Activated B cell treated with CpG ODN at 0.5 μM for 24 hours (primary cell): ENCODE measurements at regions not wholly inside any gene's neighbourhood (a gene's known extent, or its start where the extent isn't known, plus 50 kb on each side); places are given as distances from the start of the nearest gene placed in this dataset.

ENCODE experiments used
- ATAC-seq: fragments of 200-7000 bp; cut with Tn5 transposase; one replicate; pipeline ENCODE4 v1.10.0; 2021; ENCODE audit warnings: low read depth, mild to moderate bottlenecking, moderate library complexity
- CTCF ChIA-PET: fragments of 350-600 bp; sonication (Branson Sonifier 250); formaldehyde crosslinking; loops from one replicate; lab custom pipeline; 2021; ENCODE audit warnings: antibody characterized with exemption; lab: Charles Lee
- POLR2A ChIA-PET: fragments of 350-600 bp; sonication (Branson Sonifier 250); formaldehyde crosslinking; loops from one replicate; lab custom pipeline; 2021; ENCODE audit warnings: antibody characterized with exemption; lab: Charles Lee
- DNase-seq: peaks from one replicate; pipeline ENCODE4 v3.0.0; 2022
- H3K27ac Mint-ChIP-seq: one replicate; pipeline ENCODE4 v1.8.0; 2020; ENCODE audit warnings: mixed read lengths
- H3K27me3 Mint-ChIP-seq: one replicate; pipeline ENCODE4 v1.8.0; 2021; ENCODE audit warnings: mixed read lengths
- H3K36me3 Mint-ChIP-seq: one replicate; pipeline ENCODE4 v1.8.0; 2021; ENCODE audit warnings: low read depth, mixed read lengths
- H3K4me1 Mint-ChIP-seq: one replicate; pipeline ENCODE4 v1.8.0; 2021; ENCODE audit warnings: mixed read lengths
- H3K4me3 Mint-ChIP-seq: one replicate; pipeline ENCODE4 v1.8.0; 2020; ENCODE audit warnings: mild to moderate bottlenecking, mixed read lengths
- H3K9me3 Mint-ChIP-seq: one replicate; pipeline ENCODE4 v1.8.0; 2020; ENCODE audit warnings: mixed read lengths
- intact Hi-C: fragments of 100-400 bp; cut with micrococcal nuclease; formaldehyde crosslinking; loops from one replicate; pipeline ENCODE4 v1.15.1; 2024
- TF ChIP-seq, protein P1 (sequence below): fragments of 200-600 bp; IDR thresholded peaks from one replicate; pipeline ENCODE4 v1.8.0; 2022; ENCODE audit warnings: antibody characterized with exemption, mild to moderate bottlenecking

DNA sequence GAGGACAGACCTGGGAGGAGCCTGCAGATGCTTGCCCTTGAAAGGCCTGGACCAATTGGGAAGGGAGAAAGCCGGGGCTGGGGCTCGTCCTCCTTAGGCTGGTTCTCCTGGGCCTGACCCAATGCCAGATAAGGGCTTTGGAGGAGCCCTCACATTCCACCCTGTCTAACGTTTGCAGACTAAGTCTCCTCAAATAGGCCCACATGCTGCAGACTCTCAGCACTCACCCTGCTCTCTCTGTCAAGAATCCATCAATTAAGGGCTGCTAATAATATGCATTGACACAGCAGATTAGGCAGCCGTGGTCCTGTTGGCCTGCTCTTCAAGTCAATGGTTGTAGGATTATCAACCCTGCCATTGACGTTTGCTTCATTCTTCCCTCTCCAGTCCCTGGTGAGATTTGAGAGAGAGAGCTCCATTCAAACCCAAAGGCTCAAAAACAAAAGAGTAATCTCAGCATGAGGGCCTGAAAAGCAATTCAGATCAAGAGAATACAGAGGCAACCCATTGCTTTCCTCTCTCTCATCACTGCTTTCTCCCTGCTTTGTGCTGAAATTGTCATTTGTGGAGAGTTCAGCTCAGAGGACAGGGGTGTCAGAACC lies 167.6 kb downstream of the INSIG2 start:
- POLR2A ChIA-PET, result no interaction called here
- peaks cover 30% of the 10 kb centered on the region for H3K27me3 Mint-ChIP-seq
- no peaks in the 10 kb centered on the region for H3K4me1 Mint-ChIP-seq
- ATAC-seq (no peak), DNase-seq (no peak)
- no peak overlapping the region for H3K4me3 Mint-ChIP-seq
- H3K36me3 Mint-ChIP-seq, result no peaks in the 10 kb centered on the region
- no peak overlapping the region for H3K27ac Mint-ChIP-seq
- intact Hi-C loops, result no loop called here
- CTCF ChIA-PET, result no interaction called here
- no peaks in the 10 kb centered on the region for H3K9me3 Mint-ChIP-seq
- TF ChIP-seq, protein P1, sequence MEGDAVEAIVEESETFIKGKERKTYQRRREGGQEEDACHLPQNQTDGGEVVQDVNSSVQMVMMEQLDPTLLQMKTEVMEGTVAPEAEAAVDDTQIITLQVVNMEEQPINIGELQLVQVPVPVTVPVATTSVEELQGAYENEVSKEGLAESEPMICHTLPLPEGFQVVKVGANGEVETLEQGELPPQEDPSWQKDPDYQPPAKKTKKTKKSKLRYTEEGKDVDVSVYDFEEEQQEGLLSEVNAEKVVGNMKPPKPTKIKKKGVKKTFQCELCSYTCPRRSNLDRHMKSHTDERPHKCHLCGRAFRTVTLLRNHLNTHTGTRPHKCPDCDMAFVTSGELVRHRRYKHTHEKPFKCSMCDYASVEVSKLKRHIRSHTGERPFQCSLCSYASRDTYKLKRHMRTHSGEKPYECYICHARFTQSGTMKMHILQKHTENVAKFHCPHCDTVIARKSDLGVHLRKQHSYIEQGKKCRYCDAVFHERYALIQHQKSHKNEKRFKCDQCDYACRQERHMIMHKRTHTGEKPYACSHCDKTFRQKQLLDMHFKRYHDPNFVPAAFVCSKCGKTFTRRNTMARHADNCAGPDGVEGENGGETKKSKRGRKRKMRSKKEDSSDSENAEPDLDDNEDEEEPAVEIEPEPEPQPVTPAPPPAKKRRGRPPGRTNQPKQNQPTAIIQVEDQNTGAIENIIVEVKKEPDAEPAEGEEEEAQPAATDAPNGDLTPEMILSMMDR, result no peak

DNA sequence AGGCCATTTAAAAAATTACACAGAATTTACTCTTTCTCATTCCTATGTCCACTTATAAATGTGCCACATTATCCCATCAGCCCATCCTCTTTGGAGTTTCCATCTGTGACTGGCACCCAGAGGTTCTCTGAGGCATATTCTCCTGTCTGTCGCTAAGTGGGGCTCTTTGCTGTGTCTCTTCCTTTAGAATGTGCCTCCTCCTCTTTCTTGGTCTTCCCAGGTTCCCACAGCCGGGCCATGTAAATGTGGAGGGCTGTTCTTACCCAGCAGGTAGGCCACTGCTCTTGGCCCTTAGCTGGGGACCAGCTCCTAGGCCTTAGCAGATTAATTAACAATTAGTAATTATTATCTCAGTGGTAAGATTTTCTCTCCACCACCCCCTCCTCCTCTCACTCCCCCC lies 167.0 kb downstream of the INSIG2 start:
- no peak overlapping the region for H3K27ac Mint-ChIP-seq
- ChIA-PET CTCF (no interaction called here), POLR2A (no interaction called here)
- H3K27me3 Mint-ChIP-seq, result peaks cover 30% of the 10 kb centered on the region
- H3K4me1 Mint-ChIP-seq, result no peaks in the 10 kb centered on the region
- no peaks in the 10 kb centered on the region for H3K36me3 Mint-ChIP-seq
- ATAC-seq, result no peak
- no peak overlapping the region for H3K4me3 Mint-ChIP-seq
- DNase-seq, result no peak
- intact Hi-C loops, result no loop called here
- H3K9me3 Mint-ChIP-seq, result no peaks in the 10 kb centered on the region
- TF ChIP-seq, protein P1, result no peak

DNA sequence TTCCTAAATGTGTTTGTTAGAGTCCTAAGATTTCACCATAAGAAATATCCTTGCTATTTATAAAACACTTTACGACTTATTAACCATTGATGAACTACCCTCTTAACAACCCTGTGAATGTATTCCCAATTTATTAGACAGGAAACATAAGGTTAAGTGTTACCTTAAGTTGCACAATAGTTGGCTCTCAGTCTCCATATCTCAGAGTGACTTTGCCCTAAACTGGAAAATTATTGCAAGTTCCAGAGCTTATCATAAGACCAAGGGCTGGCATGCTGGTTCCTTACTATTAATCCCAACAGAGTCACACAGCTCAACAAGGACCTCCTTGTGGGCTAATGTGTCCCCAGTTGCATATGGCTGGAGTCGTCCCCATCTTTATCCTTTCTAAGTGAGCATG lies 165.8 kb downstream of the INSIG2 start:
- DNase-seq (no peak), ATAC-seq (no peak)
- H3K4me1 Mint-ChIP-seq, result no peaks in the 10 kb centered on the region
- intact Hi-C loops, result no loop called here
- H3K27ac Mint-ChIP-seq, result no peak overlapping the region
- no peaks in the 10 kb centered on the region for H3K36me3 Mint-ChIP-seq
- ChIA-PET CTCF (no interaction called here), POLR2A (no interaction called here)
- H3K9me3 Mint-ChIP-seq, result no peaks in the 10 kb centered on the region
- TF ChIP-seq, protein P1, result no peak
- peaks cover 30% of the 10 kb centered on the region for H3K27me3 Mint-ChIP-seq
- H3K4me3 Mint-ChIP-seq, result no peak overlapping the region

DNA sequence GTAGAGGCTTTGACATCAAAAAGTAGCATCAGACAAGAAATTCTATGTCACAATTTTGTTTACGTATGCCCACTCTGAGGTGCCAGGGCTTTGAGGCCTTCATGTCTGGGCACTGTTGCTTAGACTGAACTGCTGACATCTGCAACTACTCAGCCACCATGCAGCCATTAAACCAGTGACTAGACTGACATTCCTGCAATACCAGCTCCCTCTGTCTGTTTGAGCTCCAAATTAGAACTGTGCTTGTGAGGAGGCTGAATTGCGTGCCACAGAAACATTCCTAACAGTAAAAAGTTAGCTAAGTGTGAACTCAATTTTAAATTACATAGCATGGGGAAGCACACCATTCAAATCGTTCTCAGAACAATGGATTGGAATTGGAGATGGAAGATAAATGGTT lies 163.2 kb downstream of the INSIG2 start:
- Mint-ChIP-seq H3K4me3 (no peak overlapping the region), H3K9me3 (no peaks in the 10 kb centered on the region), H3K4me1 (no peaks in the 10 kb centered on the region), H3K27me3 (peaks cover 20% of the 10 kb centered on the region), H3K36me3 (no peaks in the 10 kb centered on the region), H3K27ac (no peak overlapping the region)
- POLR2A ChIA-PET, result no interaction called here
- ATAC-seq (no peak), DNase-seq (no peak)
- TF ChIP-seq, protein P1, result no peak
- intact Hi-C loops, result no loop called here
- CTCF ChIA-PET, result no interaction called here

DNA sequence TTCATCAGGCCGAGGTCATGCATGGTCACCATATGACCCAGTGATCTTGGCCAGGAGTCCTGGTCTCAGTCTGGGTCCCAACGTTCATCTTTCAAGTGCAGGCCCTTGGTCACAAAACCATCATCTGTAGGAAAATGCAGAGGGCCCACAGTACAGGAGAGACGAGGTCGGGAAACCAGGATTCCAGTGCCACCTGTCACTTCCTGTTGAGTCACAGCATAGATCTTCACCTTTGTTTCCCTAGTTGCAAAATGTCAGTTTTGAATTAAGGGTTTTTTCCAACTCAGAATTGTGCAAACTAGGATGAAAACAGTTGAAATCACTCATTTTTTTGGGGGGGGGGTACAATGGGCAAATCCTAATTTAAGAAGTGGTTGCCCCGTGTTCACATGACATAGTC lies 162.2 kb downstream of the INSIG2 start:
- TF ChIP-seq, protein P1, result no peak
- POLR2A ChIA-PET, result no interaction called here
- Mint-ChIP-seq H3K9me3 (no peaks in the 10 kb centered on the region), H3K27me3 (peaks cover 15% of the 10 kb centered on the region), H3K4me3 (no peak overlapping the region), H3K36me3 (no peaks in the 10 kb centered on the region), H3K4me1 (no peaks in the 10 kb centered on the region), H3K27ac (no peak overlapping the region)
- CTCF ChIA-PET, result no interaction called here
- DNase-seq, result no peak
- ATAC-seq, result no peak
- intact Hi-C loops, result no loop called here
